GM12878 (cell line): ENCODE measurements at regions not wholly inside any gene's neighbourhood (a gene's known extent, or its start where the extent isn't known, plus 50 kb on each side); places are given as distances from the start of the nearest gene placed in this dataset.

Source experiments
- CEBPZ ChIP-seq: fragments of 150-350 bp; IDR thresholded peaks from 2 replicates; pipeline ENCODE4 v1.6.1; 2016; ENCODE audit warnings: low read depth, low read length
- CREB1 ChIP-seq: IDR thresholded peaks from 2 replicates; pipeline ENCODE4 v1.6.1; 2012; ENCODE audit warnings: low read depth, mild to moderate bottlenecking, inconsistent platforms
- LARP7 ChIP-seq: fragments of 450-650 bp; IDR thresholded peaks from 2 replicates; pipeline ENCODE4 v1.6.1; 2017; ENCODE audit warnings: mild to moderate bottlenecking
- MLLT1 ChIP-seq: fragments of 450-650 bp; IDR thresholded peaks from 2 replicates; pipeline ENCODE4 v1.6.1; 2016; ENCODE audit warnings: mild to moderate bottlenecking
- POLR2AphosphoS2 ChIP-seq: IDR thresholded peaks from 2 replicates; pipeline ENCODE4 v1.6.1; 2011; ENCODE audit warnings: low read depth, mild to moderate bottlenecking, low read length, improper control_type of control experiment, moderate library complexity
- ZBTB11 ChIP-seq: fragments of 450-650 bp; formaldehyde crosslinking; IDR thresholded peaks from 2 replicates; pipeline ENCODE4 v1.5.0; 2022; ENCODE audit warnings: mild to moderate bottlenecking, missing genetic modification characterization

GRCh38 chr3:124664804-124665203, 65.4 kb upstream of the UMPS start (continued):
- no peak for TF ChIP-seq ZBTB11
- TF ChIP-seq CEBPZ = no peak
- no peak for TF ChIP-seq LARP7
- TF ChIP-seq CREB1 = no peak
- TF ChIP-seq POLR2AphosphoS2 = no peak
- no peak for TF ChIP-seq MLLT1
